Tibial nerve (tissue), 4 donors: ENCODE measurements at regions not wholly inside any gene's neighbourhood (a gene's known extent, or its start where the extent isn't known, plus 50 kb on each side); places are given as distances from the start of the nearest gene placed in this dataset.

Experiments
- CTCF ChIP-seq, 5 experiments: fragments of 200-600 bp in 3 of 5; fragments of 450-650 bp in 2 of 5; sonication (generic) in 3 of 5; IDR thresholded peaks; one replicate each; pipeline ENCODE4 v1.5.1; 2016 to 2019; ENCODE audit warnings: antibody characterized with exemption in 5 of 5, mild to moderate bottlenecking in 3 of 5, moderate library complexity in 2 of 5
- EP300 ChIP-seq, 2 donors: sonication (generic); formaldehyde crosslinking; IDR thresholded peaks; one replicate each; pipeline ENCODE4 v1.6.1; 2017; ENCODE audit warnings: antibody characterized with exemption in 2 of 2, mild to moderate bottlenecking in 1 of 2
- POLR2A ChIP-seq, 2 donors: fragments of 450-650 bp; IDR thresholded peaks; one replicate each; pipeline ENCODE4 v1.6.1; 2017; ENCODE audit warnings: antibody characterized with exemption in 2 of 2, mild to moderate bottlenecking in 2 of 2, moderate library complexity in 2 of 2

DNA sequence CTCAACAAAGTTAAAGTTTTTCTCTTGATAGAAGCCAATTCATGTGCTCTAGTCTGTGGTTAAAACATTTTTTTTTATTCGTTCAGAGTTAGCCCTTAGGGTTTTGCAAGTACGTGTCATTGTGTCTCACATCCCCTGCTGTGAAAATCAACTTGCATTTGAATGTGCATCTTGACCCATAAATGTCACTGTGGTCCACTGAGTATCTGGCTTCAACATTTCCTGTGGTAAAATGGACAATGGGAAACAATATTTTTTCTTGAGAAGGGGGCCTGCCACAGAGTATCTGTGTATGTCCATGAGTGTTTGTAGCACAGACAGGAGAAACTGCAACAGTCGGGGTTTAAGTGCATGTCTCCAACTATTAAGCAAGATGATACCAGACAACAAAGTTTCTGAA, 554.8 kb upstream of the TENM3 start:
- TF ChIP-seq CTCF (IDR thresholded peaks at IDR 0.05) (no peak), POLR2A (IDR thresholded peaks at IDR 0.05) (no peak), EP300 (IDR thresholded peaks at IDR 0.05) (no peak)
